ENCODE measurements at regions not wholly inside any gene's neighbourhood (a gene's known extent, or its start where the extent isn't known, plus 50 kb on each side); places are given as distances from the start of the nearest gene placed in this dataset.

- Mint-ChIP-seq H3K4me3 (no peak overlapping the region), H3K36me3 (peaks cover 5% of the 10 kb centered on the region), H3K9me3 (ENCODE audit: low read depth) (no peaks in the 10 kb centered on the region), H3K4me1 (ENCODE audit: low read depth) (no peaks in the 10 kb centered on the region), H3K27me3 (no peaks in the 10 kb centered on the region), H3K27ac (no peak overlapping the region)
These were observed 136.4 kb downstream of the PTPRS start for GRCh38 chr19:5204212-5204611.
